ENCODE measurements at regions not wholly inside any gene's neighbourhood (a gene's known extent, or its start where the extent isn't known, plus 50 kb on each side); places are given as distances from the start of the nearest gene placed in this dataset.
A peak's percentile ranks its signal among the peaks of the same experiment; 100 is the strongest.
"Not testable (repeated sequence)": the region's sequence is repeated elsewhere in the genome, so short reads cannot be mapped to it uniquely, and the experiment has no call there.

DNA sequence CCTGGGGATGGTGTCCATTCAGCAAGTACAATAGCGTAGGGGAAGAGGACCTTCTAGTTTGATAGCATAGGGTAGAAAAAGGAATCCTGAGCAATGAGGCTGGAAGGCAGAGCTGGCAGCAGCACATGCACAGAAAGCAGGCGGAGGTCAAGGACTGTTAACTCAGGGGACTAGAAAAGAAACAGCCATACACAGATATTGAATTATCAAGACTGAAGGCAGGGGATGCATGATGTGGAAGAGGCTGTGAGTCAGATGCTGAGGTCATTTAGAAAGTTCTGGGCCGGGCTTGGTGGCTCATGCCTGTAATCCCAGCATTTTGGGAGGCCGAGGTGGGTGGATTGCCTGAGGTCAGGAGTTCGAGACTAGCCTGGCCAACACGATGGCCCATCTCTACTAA is 65.6 kb downstream of the OPTC start:
- Mint-ChIP-seq H3K27ac (no peak overlapping the region), H3K4me1 (peaks cover 0 to 4% (median 0%) of the 10 kb centered on the region in 4 donors), H3K4me3 (no peak overlapping the region), H3K36me3 (no peaks in the 10 kb centered on the region), H3K27me3 (peaks cover 0 to 2% (median 0%) of the 10 kb centered on the region in 5 donors), H3K9me3 (no peaks in the 10 kb centered on the region)
- POLR2A ChIA-PET, result no interaction called here
- ATAC-seq (no peak), DNase-seq (no peak)

DNA sequence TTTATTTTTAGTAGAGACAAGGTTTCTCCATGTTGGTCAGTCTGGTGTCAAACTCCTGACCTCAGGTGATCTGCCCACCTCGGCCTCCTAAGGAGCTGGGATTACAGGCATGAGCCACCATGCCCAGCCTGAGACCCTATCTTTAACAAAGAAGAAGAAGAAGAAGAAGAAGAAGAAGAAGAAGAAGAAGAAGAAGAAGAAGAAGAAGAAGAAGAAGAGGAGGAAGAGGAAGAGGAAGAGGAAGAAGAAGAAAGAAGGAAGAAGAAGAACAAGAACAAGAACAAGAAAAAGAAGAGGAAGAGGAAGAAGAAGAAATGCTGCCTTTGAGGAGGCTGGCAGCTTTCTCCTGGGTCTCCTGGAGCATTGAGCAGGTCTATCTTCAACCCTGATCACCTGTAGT is 64.9 kb upstream of the ATP2B4 start:
- POLR2A ChIA-PET, H3K4me3 Mint-ChIP-seq, H3K27me3 Mint-ChIP-seq, DNase-seq, H3K9me3 Mint-ChIP-seq, H3K4me1 Mint-ChIP-seq, ATAC-seq, H3K36me3 Mint-ChIP-seq: not testable (repeated sequence)
- peak overlapping the region in 5 of 10 donors; percentile 2 to 87 (median 61) for H3K27ac Mint-ChIP-seq

DNA sequence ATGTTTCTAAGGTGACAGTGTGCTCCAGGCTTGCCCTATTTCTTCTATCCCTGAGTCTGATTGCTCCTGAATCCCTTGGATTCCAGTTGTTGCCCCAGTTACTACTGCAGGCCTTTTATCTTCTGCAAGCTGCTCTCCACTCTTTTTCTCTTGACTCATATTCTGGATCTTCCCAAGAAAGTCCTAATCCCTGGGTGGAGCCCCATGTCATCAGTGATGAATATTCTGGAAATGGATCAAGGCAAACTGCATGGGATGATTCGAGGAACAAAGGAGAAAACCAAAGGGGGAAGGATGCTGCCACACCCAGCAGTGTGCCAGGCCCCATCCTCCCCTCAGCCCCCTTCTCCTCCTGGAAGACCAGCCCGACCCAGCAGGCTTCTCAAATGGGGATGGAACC is 63.3 kb upstream of the ATP2B4 start:
- no peaks in the 10 kb centered on the region for H3K36me3 Mint-ChIP-seq
- no peaks in the 10 kb centered on the region for H3K9me3 Mint-ChIP-seq
- peaks cover 0 to 4% (median 0%) of the 10 kb centered on the region in 4 donors for H3K4me1 Mint-ChIP-seq
- POLR2A ChIA-PET, result no interaction called here
- peak overlapping the region in 2 of 10 donors; percentile 6 to 17 for H3K27ac Mint-ChIP-seq
- ATAC-seq (no peak), DNase-seq (no peak)
- H3K27me3 Mint-ChIP-seq, result no peaks in the 10 kb centered on the region
- H3K4me3 Mint-ChIP-seq, result no peak overlapping the region

DNA sequence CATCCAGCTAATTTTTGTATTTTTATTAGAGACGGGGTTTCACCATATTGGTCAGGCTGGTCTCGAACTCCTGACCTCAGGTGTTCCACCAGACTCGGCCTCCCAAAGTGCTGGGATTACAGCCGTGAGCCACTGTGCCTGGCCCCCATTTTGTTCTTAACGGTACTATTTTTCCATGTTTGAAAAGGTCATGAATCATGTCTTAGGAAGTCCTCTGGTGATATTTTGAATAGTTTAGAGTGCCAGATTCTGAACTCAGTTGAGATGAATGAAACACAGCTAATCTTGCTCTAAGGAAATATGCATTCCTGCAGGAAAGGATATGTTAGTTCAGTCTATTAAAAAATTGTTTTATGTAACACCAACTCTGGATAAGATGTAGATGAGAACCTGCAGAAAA is 62.6 kb upstream of the ATP2B4 start:
- H3K27me3 Mint-ChIP-seq, result no peaks in the 10 kb centered on the region
- H3K27ac Mint-ChIP-seq, result no peak overlapping the region
- ATAC-seq (no peak), DNase-seq (no peak)
- H3K36me3 Mint-ChIP-seq, result no peaks in the 10 kb centered on the region
- H3K4me1 Mint-ChIP-seq, result peaks cover 0 to 4% (median 0%) of the 10 kb centered on the region in 4 donors
- no peaks in the 10 kb centered on the region for H3K9me3 Mint-ChIP-seq
- POLR2A ChIA-PET, result no interaction called here
- H3K4me3 Mint-ChIP-seq, result no peak overlapping the region

DNA sequence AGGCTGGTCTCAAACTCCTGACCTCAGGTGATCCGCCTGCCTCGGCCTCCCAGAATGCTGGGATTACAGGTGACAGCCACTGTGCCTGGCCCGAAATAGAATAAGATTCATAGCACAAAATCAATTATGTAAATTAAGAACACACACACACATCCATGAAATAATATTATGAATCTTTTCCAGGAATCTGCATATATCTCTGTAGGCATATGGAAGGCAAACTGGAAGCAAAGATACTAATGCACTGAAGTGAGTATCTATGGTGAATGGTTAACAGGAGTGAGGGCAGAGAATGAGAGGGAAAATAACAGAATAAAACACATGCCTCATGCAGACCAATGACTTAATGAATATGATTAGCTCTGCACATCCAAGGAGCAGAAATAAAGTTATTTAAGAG is 61.6 kb upstream of the ATP2B4 start:
- Mint-ChIP-seq H3K36me3 (no peaks in the 10 kb centered on the region), H3K4me3 (no peak overlapping the region), H3K27ac (no peak overlapping the region), H3K4me1 (peaks cover 0 to 4% (median 0%) of the 10 kb centered on the region in 4 donors), H3K27me3 (peaks cover 0 to 6% (median 0%) of the 10 kb centered on the region in 5 donors), H3K9me3 (no peaks in the 10 kb centered on the region)
- DNase-seq, result no peak
- POLR2A ChIA-PET, result no interaction called here
- no peak for ATAC-seq

DNA sequence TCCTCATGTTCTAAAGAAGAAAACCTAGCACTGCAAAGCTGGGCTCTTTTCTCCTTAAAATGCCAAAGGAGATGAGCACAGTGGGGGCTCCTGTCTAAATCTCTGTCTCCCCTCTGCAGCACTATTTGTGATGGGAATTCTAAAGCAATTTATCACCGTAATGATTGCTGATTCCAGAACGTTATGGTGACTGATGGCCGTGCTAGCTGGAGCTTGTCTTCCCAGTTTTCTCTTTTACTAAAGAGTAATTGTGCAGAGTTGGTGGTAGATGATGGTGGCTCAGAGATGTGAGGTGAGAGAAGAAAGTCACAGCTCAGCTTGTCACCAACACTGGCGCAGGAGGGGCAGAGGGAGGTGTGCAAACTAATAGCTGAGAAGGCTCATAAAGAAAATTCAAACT is 60.7 kb upstream of the ATP2B4 start:
- Mint-ChIP-seq H3K4me3 (no peak overlapping the region), H3K27me3 (peaks cover 0 to 6% (median 0%) of the 10 kb centered on the region in 5 donors), H3K9me3 (no peaks in the 10 kb centered on the region), H3K36me3 (no peaks in the 10 kb centered on the region), H3K27ac (peak overlapping the region in 1 of 10 donors; percentile 23), H3K4me1 (peaks cover 0 to 6% (median 0%) of the 10 kb centered on the region in 4 donors)
- POLR2A ChIA-PET, result interaction anchor here (0.6 kb wide), 1 partner anchor 156 kb away, joined by 4 read pairs; no protein-coding TSS in a partner anchor
- ATAC-seq, result no peak
- no peak for DNase-seq

DNA sequence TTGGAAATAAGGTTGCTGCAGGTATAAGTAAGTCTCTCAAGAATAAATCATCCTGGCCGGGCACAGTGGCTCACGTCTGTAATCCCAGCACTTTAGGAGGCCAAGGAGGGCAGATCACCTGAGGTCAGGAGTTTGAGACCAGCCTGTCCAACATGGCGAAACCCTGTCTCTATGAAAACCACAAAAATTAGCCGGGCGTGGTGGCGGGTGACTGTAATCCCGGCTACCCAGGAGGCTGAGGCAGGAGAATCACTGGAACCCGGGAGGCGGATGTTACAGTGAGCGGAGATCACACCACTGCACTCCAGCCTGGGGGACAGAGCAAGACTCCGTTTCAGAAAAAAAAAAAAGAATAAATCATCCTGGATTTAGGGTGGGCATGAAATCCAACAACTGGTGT is 59.7 kb upstream of the ATP2B4 start:
- H3K27me3 Mint-ChIP-seq, ATAC-seq, H3K9me3 Mint-ChIP-seq, POLR2A ChIA-PET, H3K36me3 Mint-ChIP-seq, H3K4me1 Mint-ChIP-seq, H3K4me3 Mint-ChIP-seq, DNase-seq, H3K27ac Mint-ChIP-seq: not testable (repeated sequence)

DNA sequence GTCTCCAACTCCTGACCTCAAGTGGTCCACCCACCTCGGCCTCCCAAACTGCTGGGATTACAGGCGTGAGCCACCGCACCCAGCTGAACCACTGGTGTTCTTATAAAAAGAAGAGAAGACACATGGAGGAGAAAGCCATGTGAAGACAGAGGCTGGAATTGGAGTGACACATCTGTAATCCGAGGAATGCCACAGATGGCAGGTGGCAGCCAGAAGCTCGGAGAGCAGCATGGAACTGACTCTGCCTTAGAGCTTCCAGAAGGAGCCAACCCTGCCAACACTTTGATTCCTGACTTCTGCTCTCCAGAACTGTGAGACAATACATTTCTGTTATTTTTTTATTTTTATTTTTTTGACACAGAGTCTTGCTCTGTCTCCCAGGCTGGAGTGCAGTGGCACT is 59.0 kb upstream of the ATP2B4 start:
- DNase-seq, result no peak
- Mint-ChIP-seq H3K36me3 (no peaks in the 10 kb centered on the region), H3K4me1 (peaks cover 0 to 4% (median 0%) of the 10 kb centered on the region in 4 donors), H3K9me3 (no peaks in the 10 kb centered on the region), H3K4me3 (no peak overlapping the region), H3K27ac (no peak overlapping the region), H3K27me3 (peaks cover 0 to 7% (median 0%) of the 10 kb centered on the region in 5 donors)
- POLR2A ChIA-PET, result no interaction called here
- no peak for ATAC-seq

DNA sequence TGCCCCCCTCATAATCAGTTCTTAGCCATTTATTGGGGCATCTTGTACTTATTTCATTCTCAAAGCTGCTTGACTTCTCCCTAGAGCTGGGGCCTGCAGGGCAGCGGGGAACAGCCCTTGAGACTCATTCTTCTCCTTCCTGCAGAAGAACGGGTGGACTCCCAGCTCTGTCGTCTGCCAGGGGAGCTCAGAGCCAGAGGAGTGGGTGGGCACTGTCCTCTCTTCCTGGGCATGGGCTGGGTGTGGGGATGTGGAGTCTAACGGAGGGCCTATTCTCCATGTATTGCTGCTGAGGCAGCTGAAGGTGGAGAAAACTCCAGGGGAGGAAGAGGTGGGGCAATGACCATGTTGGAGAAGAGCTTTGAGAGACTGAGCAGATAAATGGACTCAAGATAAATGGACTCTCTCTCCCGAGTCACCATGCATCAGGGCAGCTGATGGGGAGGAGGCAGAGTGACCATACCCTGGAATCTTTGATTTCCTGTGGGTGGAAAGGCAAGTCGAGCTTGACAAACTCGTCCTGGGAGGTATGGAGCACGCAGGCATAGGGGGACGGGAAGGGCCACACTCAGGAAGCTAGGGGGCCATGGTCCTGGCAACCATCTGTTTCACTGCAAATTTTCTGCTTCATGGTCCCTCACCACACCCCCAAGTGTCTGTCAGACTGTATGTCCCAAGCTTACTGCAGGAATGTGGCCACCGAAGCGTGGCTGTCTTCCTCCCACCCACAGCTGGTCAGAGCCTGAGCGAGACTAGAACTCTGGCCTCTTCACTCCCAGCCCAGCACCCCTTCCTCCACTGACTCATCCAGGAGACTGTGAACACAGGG is 56.9 kb upstream of the ATP2B4 start:
- Mint-ChIP-seq H3K27me3 (peaks cover 0 to 9% (median 0%) of the 10 kb centered on the region in 5 donors), H3K4me3 (no peak overlapping the region), H3K9me3 (no peaks in the 10 kb centered on the region), H3K36me3 (no peaks in the 10 kb centered on the region), H3K4me1 (peaks cover 0 to 2% (median 0%) of the 10 kb centered on the region in 4 donors), H3K27ac (no peak overlapping the region)
- POLR2A ChIA-PET, result no interaction called here
- ATAC-seq (no peak), DNase-seq (no peak)

DNA sequence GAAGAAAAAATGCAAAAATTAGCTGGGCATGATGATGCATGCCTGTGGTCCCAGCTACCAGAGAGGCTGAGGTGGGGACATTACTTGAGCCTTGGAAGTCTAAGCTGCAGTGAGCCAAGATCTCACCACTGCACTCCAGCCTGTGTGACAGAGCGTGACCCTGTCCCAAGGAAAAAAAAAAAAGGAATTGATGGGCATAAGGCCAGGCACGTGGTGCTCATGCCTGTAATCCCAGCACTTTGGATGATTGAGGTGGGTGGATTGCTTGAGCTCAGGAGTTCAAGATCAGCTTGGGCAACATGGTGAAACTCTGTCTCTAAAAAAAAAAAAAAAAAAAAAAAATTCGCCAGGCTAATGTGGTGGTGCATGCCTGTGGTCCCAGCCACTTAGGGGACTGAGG is 55.8 kb upstream of the ATP2B4 start:
- POLR2A ChIA-PET, result no interaction called here
- no peak overlapping the region for H3K27ac Mint-ChIP-seq

DNA sequence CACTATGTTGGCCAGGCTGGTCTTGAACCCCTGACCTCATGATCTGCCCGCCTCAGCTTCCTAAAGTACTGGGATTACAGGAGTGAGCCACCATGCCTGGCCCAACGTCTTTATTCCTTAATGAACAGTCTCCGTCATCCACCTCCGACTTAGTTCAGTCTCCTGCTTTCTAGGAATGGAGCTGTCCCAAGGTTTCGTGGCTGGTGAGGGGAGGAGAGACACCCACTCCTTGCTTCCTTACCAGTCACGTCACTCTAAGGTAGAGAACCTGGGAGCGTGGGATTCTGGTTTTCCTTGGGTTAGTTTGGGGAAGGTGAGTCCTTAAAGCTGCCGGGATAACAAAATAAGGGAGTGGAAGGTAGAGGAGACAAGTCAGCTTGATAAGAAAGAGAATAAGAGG is 55.0 kb upstream of the ATP2B4 start:
- peak overlapping the region in 1 of 10 donors; percentile 21 for H3K27ac Mint-ChIP-seq

More for the DNA sequence above, 55.8 kb upstream of the ATP2B4 start:
- no peak for DNase-seq
- peaks cover 0 to 9% (median 0%) of the 10 kb centered on the region in 5 donors for H3K27me3 Mint-ChIP-seq
- no peak for ATAC-seq
- peaks cover 0 to 2% (median 0%) of the 10 kb centered on the region in 4 donors for H3K4me1 Mint-ChIP-seq
- no peak overlapping the region for H3K4me3 Mint-ChIP-seq
- no peaks in the 10 kb centered on the region for H3K9me3 Mint-ChIP-seq
- no peaks in the 10 kb centered on the region for H3K36me3 Mint-ChIP-seq

DNA sequence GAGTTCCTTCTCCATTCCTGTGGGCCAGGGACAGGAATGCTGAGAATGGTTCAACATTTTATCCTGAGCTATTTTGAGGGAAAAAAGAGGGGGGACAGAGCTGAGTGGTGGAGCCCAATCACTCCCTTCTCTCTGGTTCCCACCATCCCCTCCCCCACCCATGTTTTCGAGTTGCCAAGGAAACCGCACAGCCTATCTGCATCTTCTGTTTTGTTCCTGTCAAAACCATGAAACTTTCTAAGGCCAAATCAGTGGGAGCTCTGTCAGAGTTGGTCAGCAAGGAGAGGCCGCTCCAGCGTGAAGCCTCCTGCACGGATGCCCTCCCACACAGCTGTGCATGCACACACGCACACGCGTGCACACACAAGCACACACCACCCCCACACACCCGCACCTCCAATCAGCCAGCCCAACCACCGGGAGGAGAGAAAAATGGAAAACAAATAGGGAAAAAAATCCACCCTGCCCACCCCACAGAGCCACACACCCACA is 54.5 kb upstream of the ATP2B4 start:
- ATAC-seq (no peak), DNase-seq (no peak)
- H3K4me3 Mint-ChIP-seq, result no peak overlapping the region
- H3K27ac Mint-ChIP-seq, result peak overlapping the region in 2 of 10 donors; percentile 21 to 39
- POLR2A ChIA-PET, result no interaction called here
- no peaks in the 10 kb centered on the region for H3K9me3 Mint-ChIP-seq
- H3K4me1 Mint-ChIP-seq, result peaks cover 0 to 3% (median 0%) of the 10 kb centered on the region in 4 donors
- H3K27me3 Mint-ChIP-seq, result peaks cover 0 to 9% (median 0%) of the 10 kb centered on the region in 5 donors
- H3K36me3 Mint-ChIP-seq, result no peaks in the 10 kb centered on the region

More for the DNA sequence above, 55.0 kb upstream of the ATP2B4 start:
- peaks cover 0 to 2% (median 0%) of the 10 kb centered on the region in 4 donors for H3K4me1 Mint-ChIP-seq
- no peak for DNase-seq
- peaks cover 0 to 9% (median 0%) of the 10 kb centered on the region in 5 donors for H3K27me3 Mint-ChIP-seq
- H3K4me3 Mint-ChIP-seq, result no peak overlapping the region
- no peaks in the 10 kb centered on the region for H3K9me3 Mint-ChIP-seq
- ATAC-seq, result no peak
- POLR2A ChIA-PET, result interaction anchor here (0.7 kb wide), 1 partner anchor 193 kb away, joined by 3 read pairs; the partner anchor contains the start of gene LAX1
- H3K36me3 Mint-ChIP-seq, result no peaks in the 10 kb centered on the region

DNA sequence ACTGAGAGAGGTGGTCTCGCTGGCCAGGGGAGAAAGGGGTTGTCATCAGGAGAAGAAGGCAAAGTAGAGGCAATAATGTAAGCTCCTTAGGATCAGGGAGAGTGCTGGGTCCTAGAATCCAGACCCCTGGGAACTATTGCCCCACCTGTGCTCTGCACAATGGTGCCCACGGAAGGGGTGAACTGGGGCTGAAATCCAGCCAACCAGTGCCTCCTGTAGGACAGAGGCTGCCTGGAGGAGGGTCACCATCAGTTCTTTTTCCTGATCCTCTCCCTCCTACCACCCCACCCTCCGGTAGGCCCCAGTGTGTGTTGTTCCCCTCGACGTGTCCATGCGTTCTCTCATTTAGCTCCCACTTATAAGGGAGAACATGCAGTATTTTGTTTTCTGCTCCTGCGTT is 52.9 kb upstream of the ATP2B4 start:
- H3K27me3 Mint-ChIP-seq, result peaks cover 0 to 9% (median 0%) of the 10 kb centered on the region in 5 donors
- DNase-seq, result no peak
- no peaks in the 10 kb centered on the region for H3K9me3 Mint-ChIP-seq
- no peak overlapping the region for H3K4me3 Mint-ChIP-seq
- H3K4me1 Mint-ChIP-seq, result peaks cover 0 to 4% (median 0%) of the 10 kb centered on the region in 4 donors
- no peak overlapping the region for H3K27ac Mint-ChIP-seq
- H3K36me3 Mint-ChIP-seq, result no peaks in the 10 kb centered on the region
- POLR2A ChIA-PET, result no interaction called here
- ATAC-seq, result no peak

Measured in naive thymus-derived CD8-positive, alpha-beta T cell (primary cell).